ENCODE measurements at regions not wholly inside any gene's neighbourhood (a gene's known extent, or its start where the extent isn't known, plus 50 kb on each side); places are given as distances from the start of the nearest gene placed in this dataset.

- no peak overlapping the region for H3K4me3 ChIP-seq
- no peaks in the 10 kb centered on the region for H3K9me3 ChIP-seq (ENCODE audit: low read depth)
- H3K27me3 ChIP-seq (replicated peaks; ENCODE audit: insufficient read depth) = no peaks in the 10 kb centered on the region
- no peak for TF ChIP-seq EZH2phosphoT487 (IDR thresholded peaks at IDR 0.05; ENCODE audit: insufficient read depth, low read depth)
- TF ChIP-seq EZH2 (IDR thresholded peaks at IDR 0.05; ENCODE audit: insufficient read depth, poor library complexity, severe bottlenecking) = no peak
- no peak overlapping the region for H3K4me2 ChIP-seq (ENCODE audit: unreplicated experiment)
- H3K79me2 ChIP-seq (ENCODE audit: insufficient read depth) = no peaks in the 10 kb centered on the region
- no peaks in the 10 kb centered on the region for H3F3A ChIP-seq (ENCODE audit: insufficient read depth)
- H3K27ac ChIP-seq = no peak overlapping the region
- no peaks in the 10 kb centered on the region for H3K9me2 ChIP-seq (ENCODE audit: insufficient read depth)
- 28 to 33% methylated on average over 11 of the region's 11 CpGs for WGBS, 2 experiments (ENCODE audit: low coverage in 1 of 2, low lambda C conversion rate in 2 of 2, missing lambda C conversion rate in 2 of 2)
- no peak overlapping the region for H2AFZ ChIP-seq
- H3K4me1 ChIP-seq (ENCODE audit: insufficient read depth) = no peaks in the 10 kb centered on the region
- H3K36me3 ChIP-seq (ENCODE audit: low read depth) = no peaks in the 10 kb centered on the region
- no peak for DNase-seq
- in situ Hi-C loops (cut with MboI) = no loop called here
- no peaks in the 10 kb centered on the region for H4K20me1 ChIP-seq (ENCODE audit: insufficient read depth)
- no peak overlapping the region for H3K9ac ChIP-seq
Measured at GRCh38 chr7:156158693-156159092, 346.4 kb upstream of the SHH start.

DNA sequence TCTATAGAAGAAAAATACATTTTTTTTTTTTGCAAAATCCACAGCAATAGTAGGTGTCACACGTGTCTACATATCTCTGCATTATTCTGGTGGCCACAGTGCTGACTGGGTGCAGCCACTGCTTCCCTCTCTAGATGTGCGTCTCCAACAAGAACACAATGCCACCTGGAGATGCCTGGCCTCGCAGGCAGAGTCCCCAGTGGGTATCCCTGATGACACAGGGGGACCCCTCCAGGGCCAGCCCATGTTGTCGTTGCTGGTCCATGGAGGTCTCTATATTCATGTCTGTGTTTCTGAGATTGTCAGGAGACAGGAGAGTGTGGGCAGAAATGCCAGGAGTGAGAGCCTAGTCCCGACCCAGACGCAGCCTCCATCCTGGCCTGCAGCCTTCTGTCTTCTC, 345.9 kb upstream of the SHH start:
- Histone ChIP-seq H3K36me3 (ENCODE audit: low read depth) (no peaks in the 10 kb centered on the region), H3K4me2 (ENCODE audit: unreplicated experiment) (no peak overlapping the region), H3K4me3 (no peak overlapping the region), H3F3A (ENCODE audit: insufficient read depth) (no peaks in the 10 kb centered on the region), H3K9me3 (ENCODE audit: low read depth) (no peaks in the 10 kb centered on the region), H3K79me2 (ENCODE audit: insufficient read depth) (no peaks in the 10 kb centered on the region), H3K9ac (no peak overlapping the region), H3K4me1 (ENCODE audit: insufficient read depth) (no peaks in the 10 kb centered on the region), H3K27me3 (replicated peaks; ENCODE audit: insufficient read depth) (no peaks in the 10 kb centered on the region), H2AFZ (no peak overlapping the region), H3K27ac (no peak overlapping the region), H3K9me2 (ENCODE audit: insufficient read depth) (no peaks in the 10 kb centered on the region), H4K20me1 (ENCODE audit: insufficient read depth) (no peaks in the 10 kb centered on the region)
- WGBS, 2 experiments (ENCODE audit: low coverage in 1 of 2, low lambda C conversion rate in 2 of 2, missing lambda C conversion rate in 2 of 2) = 35% methylated on average over 6 of the region's 6 CpGs
- DNase-seq = no peak
- TF ChIP-seq EZH2phosphoT487 (IDR thresholded peaks at IDR 0.05; ENCODE audit: insufficient read depth, low read depth) (no peak), EZH2 (IDR thresholded peaks at IDR 0.05; ENCODE audit: insufficient read depth, poor library complexity, severe bottlenecking) (no peak)
- in situ Hi-C loops (cut with MboI) = no loop called here

DNA sequence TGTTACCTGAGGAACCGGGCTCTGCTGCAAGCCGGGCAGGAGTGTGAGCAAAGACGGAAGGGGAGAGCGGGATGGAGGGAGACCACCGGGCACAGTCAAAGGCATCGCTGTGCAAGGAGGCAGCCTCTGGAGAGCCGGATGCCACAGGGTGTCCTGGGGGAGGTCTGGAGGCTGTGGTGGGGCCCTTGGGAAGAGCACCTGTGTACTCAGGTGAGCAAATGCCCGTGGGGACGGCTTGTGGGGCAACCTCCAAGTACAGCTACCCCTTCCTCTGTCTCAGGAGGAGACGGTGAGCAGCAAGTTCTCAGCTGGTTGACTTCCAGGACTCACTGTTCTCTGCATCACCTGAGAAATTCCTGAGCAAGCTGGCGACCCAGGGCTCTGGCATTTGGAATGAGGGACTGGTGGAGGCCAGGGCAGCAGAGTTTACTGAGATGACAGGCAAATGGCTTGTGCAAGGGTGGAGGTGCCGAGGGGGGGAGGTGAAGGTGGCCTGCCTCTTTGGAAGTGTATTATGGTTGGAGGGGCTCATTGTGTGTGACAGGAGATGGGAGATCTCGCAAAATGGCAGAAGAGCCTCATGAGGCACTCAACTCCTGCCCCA, 345.2 kb upstream of the SHH start:
- Histone ChIP-seq H3K4me1 (ENCODE audit: insufficient read depth) (no peaks in the 10 kb centered on the region), H3K4me3 (no peak overlapping the region), H3K36me3 (ENCODE audit: low read depth) (no peaks in the 10 kb centered on the region), H3K79me2 (ENCODE audit: insufficient read depth) (no peaks in the 10 kb centered on the region), H3K4me2 (ENCODE audit: unreplicated experiment) (no peak overlapping the region), H3K27ac (no peak overlapping the region), H3K9ac (no peak overlapping the region), H3F3A (ENCODE audit: insufficient read depth) (no peaks in the 10 kb centered on the region), H2AFZ (no peak overlapping the region), H3K9me3 (ENCODE audit: low read depth) (no peaks in the 10 kb centered on the region), H4K20me1 (ENCODE audit: insufficient read depth) (no peaks in the 10 kb centered on the region), H3K27me3 (replicated peaks; ENCODE audit: insufficient read depth) (no peaks in the 10 kb centered on the region), H3K9me2 (ENCODE audit: insufficient read depth) (no peaks in the 10 kb centered on the region)
- no peak for DNase-seq
- 50% methylated on average over 13 of the region's 13 CpGs for WGBS, 2 experiments (ENCODE audit: low coverage in 1 of 2, low lambda C conversion rate in 2 of 2, missing lambda C conversion rate in 2 of 2)
- in situ Hi-C loops (cut with MboI) = no loop called here
- TF ChIP-seq EZH2 (IDR thresholded peaks at IDR 0.05; ENCODE audit: insufficient read depth, poor library complexity, severe bottlenecking) (no peak), EZH2phosphoT487 (IDR thresholded peaks at IDR 0.05; ENCODE audit: insufficient read depth, low read depth) (no peak)

DNA sequence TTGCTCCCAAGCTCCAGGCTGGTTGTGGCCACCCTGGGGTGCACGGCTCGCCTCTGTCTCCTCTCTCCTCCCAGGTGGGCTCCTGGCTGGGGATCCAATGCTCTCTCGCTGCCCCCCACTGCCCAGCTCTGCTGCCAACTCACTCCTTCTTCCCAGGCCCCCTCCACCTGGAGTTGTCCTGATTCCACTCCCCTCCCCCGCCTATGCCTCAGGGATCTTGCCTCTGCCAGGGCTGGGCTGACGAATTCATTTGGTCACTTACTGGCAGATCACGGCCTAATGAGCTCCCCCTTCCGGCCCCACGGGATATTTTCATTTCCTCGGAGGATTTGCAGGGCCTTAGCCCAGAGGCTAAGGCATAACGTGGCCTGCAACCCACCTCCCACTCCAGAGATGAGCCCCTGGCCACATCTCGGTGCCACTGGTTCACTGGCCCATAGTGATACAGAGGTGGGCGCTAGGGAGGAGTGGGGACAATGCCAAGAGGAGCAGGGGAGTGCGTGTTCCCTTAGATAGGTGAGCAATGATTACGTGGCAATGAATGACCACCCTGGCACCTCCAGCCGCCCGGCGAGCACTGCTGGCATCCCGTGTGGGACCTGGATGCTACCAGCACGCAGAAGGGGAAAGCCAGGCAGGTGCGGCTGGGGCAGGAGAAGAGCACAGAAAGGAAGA, 344.6 kb upstream of the SHH start:
- TF ChIP-seq EZH2phosphoT487 (IDR thresholded peaks at IDR 0.05; ENCODE audit: insufficient read depth, low read depth) = no peak
- H3K4me3 ChIP-seq = no peak overlapping the region
- in situ Hi-C loops (cut with MboI) = no loop called here
- H3K9me3 ChIP-seq (ENCODE audit: low read depth) = no peaks in the 10 kb centered on the region
- 44 to 49% methylated on average over 19 to 20 of the region's 20 CpGs for WGBS, 2 experiments (ENCODE audit: low coverage in 1 of 2, low lambda C conversion rate in 2 of 2, missing lambda C conversion rate in 2 of 2)
- no peak for DNase-seq
- H3K27me3 ChIP-seq (replicated peaks; ENCODE audit: insufficient read depth) = no peaks in the 10 kb centered on the region
- no peaks in the 10 kb centered on the region for H4K20me1 ChIP-seq (ENCODE audit: insufficient read depth)
- no peaks in the 10 kb centered on the region for H3F3A ChIP-seq (ENCODE audit: insufficient read depth)
- H3K4me1 ChIP-seq (ENCODE audit: insufficient read depth) = no peaks in the 10 kb centered on the region
- no peaks in the 10 kb centered on the region for H3K9me2 ChIP-seq (ENCODE audit: insufficient read depth)
- H2AFZ ChIP-seq = no peak overlapping the region
- no peaks in the 10 kb centered on the region for H3K36me3 ChIP-seq (ENCODE audit: low read depth)
- no peak overlapping the region for H3K9ac ChIP-seq
- no peak overlapping the region for H3K27ac ChIP-seq
- H3K4me2 ChIP-seq (ENCODE audit: unreplicated experiment) = no peak overlapping the region
- H3K79me2 ChIP-seq (ENCODE audit: insufficient read depth) = no peaks in the 10 kb centered on the region

All from GM23248 (cell line).